Dermis microvascular lymphatic vessel endothelial cell (primary cell): ENCODE measurements at regions not wholly inside any gene's neighbourhood (a gene's known extent, or its start where the extent isn't known, plus 50 kb on each side); places are given as distances from the start of the nearest gene placed in this dataset.

ENCODE experiments used
- DNase-seq, 2 donors: peaks; one replicate each; pipeline versions ENCODE4 v3.0.0 to v3.0.0-alpha.2; 2010; ENCODE audit warnings: low read depth in 2 of 2

DNA sequence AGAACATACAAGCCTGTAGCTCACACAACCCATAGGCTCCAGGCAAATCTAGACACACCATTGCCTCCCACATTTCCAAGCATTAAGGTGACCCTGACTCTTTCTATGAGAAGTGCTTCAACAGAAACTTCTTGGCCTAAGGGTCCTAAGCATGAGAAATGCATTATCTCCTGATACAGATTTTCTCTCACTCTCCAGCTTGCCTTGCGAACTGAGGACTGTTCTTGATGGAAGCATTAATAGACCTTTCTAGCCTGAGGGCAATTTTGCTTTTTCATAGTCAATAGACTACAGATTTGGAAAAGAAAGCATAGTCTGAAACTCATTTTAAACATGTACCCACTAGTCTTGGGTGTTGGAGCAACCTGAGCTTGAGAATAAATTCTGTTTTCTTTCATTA lies 1801.3 kb upstream of the PCDH7 start:
- no peak for DNase-seq

GRCh38 chr4:28921886-28922285 lies 1798.3 kb upstream of the PCDH7 start:
- DNase-seq, result no peak

GRCh38 chr4:28926156-28926555 lies 1794.0 kb upstream of the PCDH7 start:
- no peak for DNase-seq

- no peak for DNase-seq
Measured at GRCh38 chr4:28942631-28943030, 1777.5 kb upstream of the PCDH7 start.

DNA sequence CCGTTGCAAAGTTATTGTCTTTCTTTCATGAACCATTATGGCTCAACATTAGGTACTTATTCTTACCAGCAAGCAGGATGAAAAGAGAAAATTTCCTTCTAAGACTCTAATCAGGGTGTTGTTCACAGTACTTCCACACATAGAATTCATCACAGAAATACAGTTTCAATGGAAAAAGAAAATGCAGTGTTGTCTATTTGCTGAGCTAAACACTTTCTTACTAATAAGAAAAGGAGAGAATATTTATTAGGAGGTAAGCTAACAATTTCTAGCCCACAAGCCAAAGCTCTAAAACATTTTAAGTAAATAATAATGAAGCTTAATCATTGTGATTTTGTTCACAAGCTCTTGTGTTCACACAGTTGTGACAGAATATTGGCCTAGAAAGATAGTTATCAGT lies 1772.8 kb upstream of the PCDH7 start:
- no peak for DNase-seq

DNA sequence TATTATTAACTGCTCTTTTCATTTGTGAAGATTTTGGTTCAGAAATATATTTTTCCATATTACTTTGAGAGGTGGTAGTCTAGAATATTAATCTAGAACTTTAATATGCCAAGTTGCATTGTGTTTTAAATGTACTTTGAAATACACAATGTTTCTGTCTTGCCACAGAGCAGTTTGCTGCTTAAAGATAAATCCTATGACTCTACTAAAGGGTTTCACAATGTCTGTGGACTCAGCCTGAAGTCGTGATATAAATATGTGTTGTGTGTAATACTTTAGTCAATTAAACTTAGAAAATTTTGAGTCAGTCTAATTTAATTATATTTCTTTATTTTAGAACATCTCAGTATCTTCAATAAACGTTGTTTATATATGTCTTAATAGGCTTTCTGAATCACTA lies 1771.7 kb upstream of the PCDH7 start:
- DNase-seq, result no peak

- no peak for DNase-seq
Measured at GRCh38 chr4:28966982-28967381, 1753.2 kb upstream of the PCDH7 start.

GRCh38 chr4:28973587-28974350 lies 1746.4 kb upstream of the PCDH7 start:
- DNase-seq, result no peak

GRCh38 chr4:28976369-28976768 lies 1743.8 kb upstream of the PCDH7 start:
- no peak for DNase-seq

GRCh38 chr4:29002151-29002550 lies 1718.0 kb upstream of the PCDH7 start:
- DNase-seq, result no peak

DNA sequence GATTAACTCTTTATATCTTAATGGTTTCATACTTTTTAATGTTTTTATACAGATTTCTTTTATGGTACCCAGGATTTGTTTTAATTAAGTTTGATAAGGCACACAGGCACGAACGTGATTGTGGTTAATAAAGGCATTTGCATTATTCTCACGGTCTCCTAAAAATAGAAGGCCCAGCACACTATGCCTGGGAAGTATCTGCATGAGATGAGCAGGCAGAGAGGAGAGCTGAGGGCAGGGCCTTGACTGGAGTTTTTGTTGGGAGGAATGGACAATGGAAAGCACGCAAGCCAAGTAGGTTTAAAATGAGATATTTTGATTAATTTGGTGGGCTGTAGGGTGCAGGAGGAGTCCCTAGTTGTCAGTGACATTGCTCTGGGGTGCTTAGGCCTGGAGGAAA lies 1714.3 kb upstream of the PCDH7 start:
- no peak for DNase-seq

DNA sequence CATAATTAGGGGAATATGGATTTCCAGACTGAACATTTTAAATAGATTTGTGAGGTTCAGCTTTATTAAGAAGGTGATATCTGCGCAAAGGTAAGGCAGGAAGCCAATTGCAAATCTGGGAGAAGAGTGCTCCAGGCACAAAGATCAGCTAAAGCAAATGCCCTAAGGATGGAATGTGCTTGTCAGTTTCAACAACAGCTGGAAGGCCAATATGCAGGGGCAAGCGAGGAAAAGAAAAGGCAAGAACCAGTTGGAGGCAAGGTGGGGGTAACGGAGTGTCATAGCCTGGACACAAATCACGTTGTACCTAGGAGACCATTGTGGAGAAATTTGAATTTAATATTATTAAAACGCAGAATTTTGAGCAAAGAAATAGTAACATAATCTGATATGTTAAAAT lies 1710.3 kb upstream of the PCDH7 start:
- no peak for DNase-seq

DNA sequence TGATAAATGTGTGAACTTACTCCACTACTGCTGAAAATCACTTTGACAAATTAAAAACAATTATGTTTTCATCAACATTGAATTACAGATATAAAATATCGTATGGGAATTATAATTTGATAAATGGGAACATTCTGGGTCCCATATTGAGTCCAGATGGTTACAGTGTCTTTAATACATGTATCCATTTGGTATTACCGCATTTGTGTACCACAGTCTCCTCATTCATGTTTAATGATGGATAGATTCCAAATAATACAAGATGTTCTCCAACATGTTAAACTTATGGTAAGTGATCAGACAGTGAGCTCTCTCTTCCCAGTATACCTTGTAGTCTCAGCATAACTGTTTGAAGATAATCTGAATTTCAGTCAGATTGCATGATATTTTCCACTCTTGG lies 1706.8 kb upstream of the PCDH7 start:
- no peak for DNase-seq

DNA sequence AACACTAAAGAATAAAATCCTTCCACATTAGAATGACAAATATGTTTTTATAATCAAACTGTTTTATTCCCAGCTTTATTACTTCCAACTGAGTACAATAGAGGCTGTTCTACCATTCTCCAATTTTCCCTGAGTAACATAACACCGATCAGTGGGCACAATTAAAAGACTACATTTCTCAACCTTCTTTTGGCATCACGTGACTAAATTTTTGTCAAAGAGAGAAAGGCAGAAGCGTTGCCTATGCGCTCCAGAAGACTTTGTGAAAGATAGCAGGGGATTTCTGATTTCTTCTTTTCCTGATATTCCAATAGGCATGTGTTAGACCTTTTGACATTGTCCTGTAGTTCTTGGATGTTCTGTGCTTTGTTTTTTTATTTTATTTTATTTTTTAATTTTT lies 1705.6 kb upstream of the PCDH7 start:
- DNase-seq, result no peak

DNA sequence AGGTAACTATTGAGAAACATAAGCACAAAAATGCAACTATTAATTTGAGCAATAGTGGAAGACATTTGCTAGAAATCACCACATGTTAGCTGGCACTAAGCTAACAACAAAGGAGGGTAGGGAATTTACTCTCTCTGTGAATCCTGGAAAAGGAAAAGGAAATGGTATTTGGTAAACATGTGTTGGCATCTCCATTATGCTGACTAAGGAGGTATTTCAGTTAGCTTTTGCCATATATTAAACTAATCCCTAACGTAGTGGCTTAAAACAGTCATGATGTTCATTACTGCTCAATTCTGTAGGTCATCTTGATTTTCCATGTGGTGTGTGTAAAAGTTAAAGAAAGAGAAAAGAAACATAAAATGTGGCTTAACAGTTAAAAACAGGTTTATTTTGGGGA lies 1686.5 kb upstream of the PCDH7 start:
- no peak for DNase-seq

DNA sequence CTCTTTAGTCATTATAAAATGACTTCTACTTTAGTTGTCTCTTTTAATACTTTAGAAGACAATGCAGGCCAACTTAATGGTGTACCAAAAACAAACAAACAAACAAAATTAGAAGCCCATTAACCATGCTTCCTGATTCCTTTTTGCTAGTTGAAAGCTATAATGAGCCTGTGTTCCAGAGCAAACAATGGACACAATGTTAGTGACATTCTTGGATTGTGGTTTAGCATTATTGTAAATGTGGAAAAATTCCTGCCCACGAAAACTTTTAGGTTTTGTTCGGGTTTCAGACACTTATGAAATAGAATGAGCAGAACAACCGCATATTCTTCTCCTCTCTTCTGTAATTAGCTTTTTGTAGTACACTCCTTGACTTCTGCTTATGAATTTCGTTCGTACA lies 1682.7 kb upstream of the PCDH7 start:
- DNase-seq, result no peak

- DNase-seq, result no peak
Measured at GRCh38 chr4:29043411-29043810, 1676.8 kb upstream of the PCDH7 start.

GRCh38 chr4:29046186-29046585 lies 1674.0 kb upstream of the PCDH7 start:
- no peak for DNase-seq

DNA sequence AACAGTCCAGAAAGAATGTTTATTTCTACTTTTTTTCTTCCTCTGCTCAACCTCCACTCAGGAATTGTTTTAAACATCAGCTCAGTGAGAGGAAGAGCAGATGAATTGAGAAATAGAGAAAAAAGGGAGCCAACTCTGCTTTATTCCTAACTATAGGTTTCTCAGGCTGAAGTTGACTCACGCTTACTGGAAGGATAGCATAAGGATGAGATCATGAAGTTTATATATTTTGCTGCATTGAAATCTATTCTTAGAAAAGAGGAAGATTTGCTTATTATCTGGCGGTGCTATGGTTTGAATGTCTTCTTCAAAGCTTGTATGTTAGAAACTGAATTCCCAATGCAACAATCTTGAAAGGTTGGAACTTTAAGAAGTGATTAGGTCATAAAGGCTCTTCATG lies 1673.4 kb upstream of the PCDH7 start:
- DNase-seq, result no peak

GRCh38 chr4:29047341-29048041 lies 1672.7 kb upstream of the PCDH7 start:
- DNase-seq, result no peak

- DNase-seq, result no peak
Measured at GRCh38 chr4:29051381-29051965, 1668.7 kb upstream of the PCDH7 start.

GRCh38 chr4:29052266-29052665 lies 1667.9 kb upstream of the PCDH7 start:
- DNase-seq, result no peak

DNA sequence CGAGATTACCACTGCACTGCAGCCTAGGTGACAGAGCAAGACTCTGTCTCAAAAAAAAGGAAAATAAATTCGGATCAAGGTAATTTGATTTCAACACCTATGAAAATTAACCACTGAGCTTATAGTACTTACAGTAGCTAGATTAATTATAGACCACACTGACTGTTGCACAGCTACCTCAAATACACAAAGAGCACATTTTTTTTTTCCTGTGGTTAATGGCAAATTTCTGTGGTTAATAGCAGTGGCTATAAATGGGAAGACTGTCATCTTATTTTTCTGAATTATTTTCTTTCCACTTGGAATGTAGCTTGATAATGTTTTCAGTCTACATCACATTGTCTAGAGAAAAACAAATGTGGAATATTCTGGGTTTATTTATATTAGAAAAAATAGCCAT lies 1661.6 kb upstream of the PCDH7 start:
- no peak for DNase-seq
